Calu3 (cell line): ENCODE measurements at regions not wholly inside any gene's neighbourhood (a gene's known extent, or its start where the extent isn't known, plus 50 kb on each side); places are given as distances from the start of the nearest gene placed in this dataset.

Experiments used
- BruUV-seq: library from RNA; stranded (reverse); fragments of 400-500 nt; replicated peaks from 2 replicates; lab custom pipeline; 2021; lab: Mats Ljungman, UMichigan
- CTCF ChIA-PET: fragments of 300-600 bp; sonication (Branson Sonifier 250); formaldehyde crosslinking; loops from one replicate; lab custom pipeline; 2022; ENCODE audit warnings: antibody characterized with exemption; lab: Charles Lee
- DNase-seq: peaks from one replicate; pipeline ENCODE4 v3.0.0; 2022
- H3K27ac Mint-ChIP-seq: one replicate; pipeline ENCODE4 v1.8.0; 2022; ENCODE audit warnings: mixed read lengths; ENCODE audit not compliant: unreplicated experiment
- H3K27me3 Mint-ChIP-seq: one replicate; pipeline ENCODE4 v1.8.0; 2022; ENCODE audit warnings: mixed read lengths; ENCODE audit not compliant: unreplicated experiment
- H3K36me3 Mint-ChIP-seq: one replicate; pipeline ENCODE4 v1.8.0; 2022; ENCODE audit warnings: mild to moderate bottlenecking, moderate library complexity, mixed read lengths; ENCODE audit not compliant: insufficient read depth, unreplicated experiment
- H3K4me1 Mint-ChIP-seq: one replicate; pipeline ENCODE4 v1.8.0; 2022; ENCODE audit warnings: mild to moderate bottlenecking, low read depth, mixed read lengths; ENCODE audit not compliant: unreplicated experiment
- H3K4me3 Mint-ChIP-seq: one replicate; pipeline ENCODE4 v1.8.0; 2022; ENCODE audit warnings: mild to moderate bottlenecking, low read depth, moderate library complexity, mixed read lengths; ENCODE audit not compliant: unreplicated experiment
- H3K9me3 Mint-ChIP-seq: one replicate; pipeline ENCODE4 v1.8.0; 2022; ENCODE audit warnings: low read depth, mixed read lengths; ENCODE audit not compliant: unreplicated experiment
- intact Hi-C: fragments of 100-400 bp; cut with micrococcal nuclease; formaldehyde crosslinking; loops from one replicate; pipeline ENCODE4 v1.10.0; 2022; ENCODE audit not compliant: unreplicated experiment
- TF ChIP-seq, protein P1 (sequence below): fragments of 200-600 bp; IDR thresholded peaks from one replicate; pipeline ENCODE4 v1.8.0; 2022; ENCODE audit warnings: antibody characterized with exemption; ENCODE audit not compliant: unreplicated experiment

DNA sequence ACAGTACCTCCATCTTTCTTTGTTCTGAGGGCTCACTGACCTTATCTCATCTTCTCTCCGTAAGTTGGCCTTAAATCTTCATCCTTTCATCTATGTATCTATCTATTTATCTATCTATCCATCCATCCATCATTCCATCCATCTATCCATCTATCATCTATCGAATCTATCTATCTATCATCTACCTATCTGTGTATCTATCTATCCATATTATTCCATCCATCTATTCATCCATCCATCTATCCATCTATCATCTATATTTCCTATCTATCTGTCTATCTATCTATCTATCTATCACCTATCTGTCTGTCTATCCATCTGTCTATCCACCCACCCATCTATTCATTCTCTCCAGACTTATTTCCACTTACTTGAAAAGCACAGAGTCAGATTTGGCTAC, 147.3 kb upstream of the PMEPA1 start:
- Mint-ChIP-seq H3K27me3 (no peaks in the 10 kb centered on the region), H3K4me1 (no peaks in the 10 kb centered on the region), H3K4me3 (no peak overlapping the region), H3K36me3 (no peaks in the 10 kb centered on the region), H3K27ac (no peak overlapping the region), H3K9me3 (no peaks in the 10 kb centered on the region)
- TF ChIP-seq, protein P1, sequence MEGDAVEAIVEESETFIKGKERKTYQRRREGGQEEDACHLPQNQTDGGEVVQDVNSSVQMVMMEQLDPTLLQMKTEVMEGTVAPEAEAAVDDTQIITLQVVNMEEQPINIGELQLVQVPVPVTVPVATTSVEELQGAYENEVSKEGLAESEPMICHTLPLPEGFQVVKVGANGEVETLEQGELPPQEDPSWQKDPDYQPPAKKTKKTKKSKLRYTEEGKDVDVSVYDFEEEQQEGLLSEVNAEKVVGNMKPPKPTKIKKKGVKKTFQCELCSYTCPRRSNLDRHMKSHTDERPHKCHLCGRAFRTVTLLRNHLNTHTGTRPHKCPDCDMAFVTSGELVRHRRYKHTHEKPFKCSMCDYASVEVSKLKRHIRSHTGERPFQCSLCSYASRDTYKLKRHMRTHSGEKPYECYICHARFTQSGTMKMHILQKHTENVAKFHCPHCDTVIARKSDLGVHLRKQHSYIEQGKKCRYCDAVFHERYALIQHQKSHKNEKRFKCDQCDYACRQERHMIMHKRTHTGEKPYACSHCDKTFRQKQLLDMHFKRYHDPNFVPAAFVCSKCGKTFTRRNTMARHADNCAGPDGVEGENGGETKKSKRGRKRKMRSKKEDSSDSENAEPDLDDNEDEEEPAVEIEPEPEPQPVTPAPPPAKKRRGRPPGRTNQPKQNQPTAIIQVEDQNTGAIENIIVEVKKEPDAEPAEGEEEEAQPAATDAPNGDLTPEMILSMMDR, result no peak
- no TSS peak for BruUV-seq
- DNase-seq, result no peak
- intact Hi-C loops, result no loop called here
- CTCF ChIA-PET, result no interaction called here

DNA sequence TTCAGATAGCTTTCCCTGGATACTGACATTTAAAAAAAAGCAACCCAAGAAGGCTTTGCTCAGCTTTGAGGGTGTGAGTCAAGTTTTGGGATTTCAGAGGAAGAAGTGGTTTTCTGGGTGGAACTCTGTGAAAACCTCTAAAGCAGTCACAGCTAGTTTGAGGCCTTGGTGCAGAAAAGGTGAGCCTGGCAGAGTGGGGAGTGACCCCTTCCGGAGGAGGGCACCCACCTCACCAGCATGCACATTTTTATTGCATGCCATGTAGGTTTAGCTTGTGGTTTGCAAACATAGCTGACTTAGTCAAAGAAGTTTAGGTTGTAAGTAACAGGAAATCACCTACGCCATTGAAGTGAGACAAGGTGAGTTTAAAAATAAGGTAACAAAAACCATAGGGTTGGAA, 146.8 kb upstream of the PMEPA1 start:
- no TSS peak for BruUV-seq
- no peak overlapping the region for H3K4me3 Mint-ChIP-seq
- intact Hi-C loops, result no loop called here
- H3K27ac Mint-ChIP-seq, result no peak overlapping the region
- CTCF ChIA-PET, result no interaction called here
- H3K27me3 Mint-ChIP-seq, result no peaks in the 10 kb centered on the region
- no peaks in the 10 kb centered on the region for H3K36me3 Mint-ChIP-seq
- H3K4me1 Mint-ChIP-seq, result no peaks in the 10 kb centered on the region
- TF ChIP-seq, protein P1, result no peak
- DNase-seq, result no peak
- H3K9me3 Mint-ChIP-seq, result no peaks in the 10 kb centered on the region

DNA sequence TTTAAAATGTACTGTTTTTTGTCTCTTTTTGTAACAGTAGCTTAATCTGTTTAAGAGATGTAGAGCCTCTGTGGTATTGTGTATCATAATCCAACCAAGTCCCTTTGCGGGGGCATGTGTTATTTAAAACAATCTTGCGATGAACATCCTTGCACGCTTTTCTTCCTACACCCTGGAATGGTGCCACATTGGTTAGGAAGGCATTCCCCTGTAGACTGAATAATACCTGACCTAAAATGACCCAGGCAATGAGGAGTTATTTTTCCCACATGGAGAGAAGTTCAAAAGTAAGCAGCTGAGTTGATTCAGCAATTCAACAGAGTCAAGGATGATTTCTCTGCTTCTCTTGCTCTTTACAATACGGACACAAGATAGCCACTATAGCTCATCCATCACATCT, 142.0 kb upstream of the PMEPA1 start:
- no peaks in the 10 kb centered on the region for H3K27me3 Mint-ChIP-seq
- TF ChIP-seq, protein P1, result no peak
- no peaks in the 10 kb centered on the region for H3K4me1 Mint-ChIP-seq
- no peaks in the 10 kb centered on the region for H3K36me3 Mint-ChIP-seq
- no peak overlapping the region for H3K27ac Mint-ChIP-seq
- intact Hi-C loops, result no loop called here
- H3K9me3 Mint-ChIP-seq, result no peaks in the 10 kb centered on the region
- CTCF ChIA-PET, result interaction anchor here (1.0 kb wide), 1 partner anchor 54 kb away, joined by 3 read pairs; no protein-coding TSS in a partner anchor
- DNase-seq, result no peak
- BruUV-seq, result no TSS peak
- H3K4me3 Mint-ChIP-seq, result no peak overlapping the region

DNA sequence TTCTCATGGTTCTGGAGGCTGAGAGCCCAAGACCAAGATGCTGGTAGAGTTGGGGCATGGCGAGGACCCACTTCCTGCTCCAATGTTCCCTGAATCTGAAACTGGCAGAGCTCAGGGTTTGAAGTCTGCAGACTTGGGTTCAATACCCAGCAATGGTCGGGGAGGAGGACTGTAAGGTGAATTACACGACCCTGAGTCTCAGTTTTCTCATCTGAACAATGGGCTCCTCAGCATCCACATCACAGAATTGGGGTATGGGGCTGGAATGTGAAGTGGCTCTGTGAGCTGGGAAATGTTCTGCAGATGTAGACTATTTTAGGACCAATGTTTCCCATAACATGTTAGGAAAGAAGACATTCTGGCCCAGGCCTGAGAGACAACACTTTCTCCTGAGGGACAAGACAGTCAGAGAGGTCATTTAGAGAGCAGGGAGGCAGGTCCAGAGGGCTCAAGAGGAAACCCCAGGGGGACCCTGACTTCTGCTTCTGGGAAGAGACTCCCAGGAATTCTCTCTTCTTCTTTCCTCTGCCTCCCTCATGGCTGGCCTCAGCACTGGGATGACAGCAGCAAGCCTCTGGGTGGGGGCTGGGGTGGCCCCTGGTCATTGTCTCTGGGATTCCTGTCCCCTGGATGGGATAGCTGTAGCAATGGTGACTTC, 141.3 kb upstream of the PMEPA1 start:
- no peaks in the 10 kb centered on the region for H3K4me1 Mint-ChIP-seq
- no peak for DNase-seq
- H3K4me3 Mint-ChIP-seq, result no peak overlapping the region
- H3K27me3 Mint-ChIP-seq, result peaks cover under 1% of the 10 kb centered on the region
- H3K27ac Mint-ChIP-seq, result no peak overlapping the region
- no peaks in the 10 kb centered on the region for H3K36me3 Mint-ChIP-seq
- intact Hi-C loops, result no loop called here
- BruUV-seq, result no TSS peak
- TF ChIP-seq, protein P1, result no peak
- H3K9me3 Mint-ChIP-seq, result no peaks in the 10 kb centered on the region
- CTCF ChIA-PET, result interaction anchor here (1.0 kb wide), 1 partner anchor 54 kb away, joined by 3 read pairs; no protein-coding TSS in a partner anchor
